ENCODE measurements at regions not wholly inside any gene's neighbourhood (a gene's known extent, or its start where the extent isn't known, plus 50 kb on each side); places are given as distances from the start of the nearest gene placed in this dataset.

DNA sequence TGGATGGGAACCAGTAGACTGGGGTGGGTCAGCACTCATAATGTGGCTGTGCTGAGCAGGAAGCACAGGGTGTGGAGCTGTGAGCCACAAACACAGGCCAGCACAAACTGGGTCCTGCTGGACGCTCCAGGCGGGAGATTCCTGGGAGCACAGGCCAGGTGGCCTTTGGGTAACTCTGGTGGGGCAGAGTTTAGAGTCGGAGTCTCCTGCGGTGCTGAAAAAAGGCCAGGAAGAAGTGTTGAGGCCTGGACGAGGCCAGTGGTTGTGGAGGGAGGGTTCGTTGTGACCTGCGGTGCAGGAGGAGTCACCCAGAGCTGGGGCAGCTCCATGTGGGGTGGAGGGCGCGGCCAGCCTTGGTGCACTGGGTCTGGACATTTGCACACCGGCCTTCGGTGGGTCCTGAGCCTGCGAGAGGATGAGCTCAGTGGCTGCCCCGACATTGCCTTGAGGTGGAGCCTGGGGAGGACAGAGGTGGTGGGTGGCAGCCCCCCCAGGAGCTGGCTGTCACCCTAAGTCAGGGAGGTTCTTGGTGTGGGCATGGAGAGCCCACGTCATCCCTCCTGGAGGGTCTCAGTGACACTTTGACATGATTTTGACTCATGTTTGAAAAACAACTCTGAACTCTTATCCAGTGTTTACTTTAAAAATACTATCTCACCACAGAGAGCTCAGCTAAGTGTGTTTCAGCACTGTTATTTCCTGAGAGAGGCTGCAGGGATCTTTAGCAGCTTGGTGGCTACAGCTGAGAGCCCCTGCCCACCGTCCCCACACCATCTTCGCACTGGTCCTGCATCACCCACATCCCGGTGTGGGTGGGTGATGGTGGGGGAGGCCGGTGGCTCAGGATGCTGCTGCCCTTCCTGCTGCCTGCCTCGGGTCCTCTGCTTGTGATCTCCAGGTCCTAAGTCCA is 98.7 kb downstream of the NPIPB11 start (continued):
- TF ChIP-seq, protein P1, sequence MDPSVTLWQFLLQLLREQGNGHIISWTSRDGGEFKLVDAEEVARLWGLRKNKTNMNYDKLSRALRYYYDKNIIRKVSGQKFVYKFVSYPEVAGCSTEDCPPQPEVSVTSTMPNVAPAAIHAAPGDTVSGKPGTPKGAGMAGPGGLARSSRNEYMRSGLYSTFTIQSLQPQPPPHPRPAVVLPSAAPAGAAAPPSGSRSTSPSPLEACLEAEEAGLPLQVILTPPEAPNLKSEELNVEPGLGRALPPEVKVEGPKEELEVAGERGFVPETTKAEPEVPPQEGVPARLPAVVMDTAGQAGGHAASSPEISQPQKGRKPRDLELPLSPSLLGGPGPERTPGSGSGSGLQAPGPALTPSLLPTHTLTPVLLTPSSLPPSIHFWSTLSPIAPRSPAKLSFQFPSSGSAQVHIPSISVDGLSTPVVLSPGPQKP (IDR thresholded peaks at IDR 0.05; ENCODE audit: borderline replicate concordance, low read depth, low read length): no peak
- no peak for TF ChIP-seq MXI1 (IDR thresholded peaks at IDR 0.05; ENCODE audit: borderline replicate concordance, low read depth, low read length)

Data from IMR-90 (cell line).